GM19099 (cell line): ENCODE measurements at regions not wholly inside any gene's neighbourhood (a gene's known extent, or its start where the extent isn't known, plus 50 kb on each side); places are given as distances from the start of the nearest gene placed in this dataset.

ENCODE experiments used
- POLR2A ChIP-seq: IDR thresholded peaks from 3 replicates; pipeline ENCODE4 v1.6.1; 2011; ENCODE audit warnings: low read depth; ENCODE audit not compliant: insufficient read length; ENCODE audit errors: extremely low read depth

DNA sequence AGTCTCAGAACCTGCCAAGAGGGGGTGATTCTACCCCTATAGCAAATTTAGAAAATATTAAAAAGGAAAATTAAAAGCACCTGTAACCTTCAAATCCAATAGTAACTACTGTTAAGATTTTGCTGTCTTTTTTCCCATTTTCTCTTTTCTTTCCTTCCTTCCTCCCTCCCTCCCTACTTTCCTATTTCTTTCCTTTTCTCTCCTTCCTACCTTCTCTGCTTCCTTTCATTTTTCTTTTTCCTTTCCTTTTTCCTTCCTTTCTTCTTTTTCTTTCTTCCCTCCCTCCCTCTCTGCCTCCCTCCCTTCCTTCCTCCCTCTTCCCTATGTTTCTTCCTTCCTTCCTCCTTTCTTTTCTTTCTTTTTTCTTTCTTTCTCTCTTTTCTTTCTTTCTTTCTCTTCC lies 120.2 kb upstream of the KCTD7 start:
- no peak for TF ChIP-seq POLR2A

GRCh38 chr7:66514050-66514449 lies 114.6 kb upstream of the KCTD7 start:
- TF ChIP-seq POLR2A: no peak

DNA sequence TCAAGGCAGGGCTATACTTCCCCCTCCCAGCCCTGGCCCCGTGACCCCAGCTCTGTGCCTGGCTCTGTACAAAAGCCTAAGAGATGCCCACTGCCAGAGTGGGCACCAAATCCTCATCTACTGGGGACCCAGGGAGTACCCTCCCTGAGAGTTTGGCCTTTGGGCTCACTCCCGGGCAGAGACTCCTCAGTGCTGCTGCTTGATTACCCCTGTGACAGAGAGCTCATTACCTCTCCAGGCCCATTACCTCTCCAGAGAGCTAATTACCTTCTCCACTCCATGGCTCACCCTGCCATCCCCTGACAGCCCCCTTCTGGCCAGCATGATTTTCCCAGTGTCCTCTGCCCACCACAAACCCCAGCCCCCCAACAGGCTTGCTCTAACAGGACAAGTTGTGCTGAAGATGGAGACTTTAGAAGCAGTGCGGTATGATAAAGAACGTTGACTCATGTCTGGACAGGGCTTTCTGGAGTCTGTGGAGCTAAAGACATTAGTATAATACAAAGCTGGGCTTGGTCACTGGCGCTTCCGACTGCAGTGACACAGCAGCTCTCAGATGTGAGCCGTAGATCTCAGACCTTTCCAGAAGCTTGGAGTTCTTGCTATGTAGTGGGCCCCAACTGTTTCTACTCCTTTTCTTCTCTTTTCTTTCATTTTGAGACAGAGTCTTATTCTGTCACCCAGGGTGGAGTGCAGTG lies 111.3 kb upstream of the KCTD7 start:
- no peak for TF ChIP-seq POLR2A

DNA sequence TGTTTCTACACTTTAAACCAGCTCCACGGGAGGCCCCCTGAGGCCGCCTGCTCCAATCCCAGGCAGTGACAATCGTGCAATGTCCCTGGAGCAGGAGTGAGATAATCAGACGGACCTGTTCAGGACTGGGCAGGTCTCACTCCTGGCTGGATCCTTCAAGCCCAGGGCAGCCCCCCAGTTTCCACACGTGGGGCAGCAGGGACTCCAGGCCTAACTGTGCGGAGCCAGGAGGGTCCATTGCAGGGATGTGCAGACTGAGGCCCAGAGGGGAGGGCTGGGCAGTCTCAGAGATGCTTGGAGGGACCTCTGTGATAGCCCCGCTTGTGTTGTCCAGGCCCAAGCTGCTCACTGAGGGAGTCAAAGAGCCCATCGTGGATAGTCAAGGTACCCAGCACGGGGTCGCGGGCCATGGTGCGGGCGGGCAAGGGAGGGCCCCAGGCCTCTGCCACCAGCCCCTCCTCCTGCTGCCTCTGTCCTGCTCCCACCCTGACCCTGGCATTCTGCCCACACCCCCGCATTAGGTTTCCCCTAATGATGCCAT lies 110.5 kb upstream of the KCTD7 start:
- TF ChIP-seq POLR2A: no peak

- no peak for TF ChIP-seq POLR2A
These were observed 107.0 kb upstream of the KCTD7 start for GRCh38 chr7:66521675-66522074.

GRCh38 chr7:66522518-66522917 lies 106.2 kb upstream of the KCTD7 start:
- TF ChIP-seq POLR2A: no peak

GRCh38 chr7:66523409-66523808 lies 105.3 kb upstream of the KCTD7 start:
- TF ChIP-seq POLR2A: no peak

DNA sequence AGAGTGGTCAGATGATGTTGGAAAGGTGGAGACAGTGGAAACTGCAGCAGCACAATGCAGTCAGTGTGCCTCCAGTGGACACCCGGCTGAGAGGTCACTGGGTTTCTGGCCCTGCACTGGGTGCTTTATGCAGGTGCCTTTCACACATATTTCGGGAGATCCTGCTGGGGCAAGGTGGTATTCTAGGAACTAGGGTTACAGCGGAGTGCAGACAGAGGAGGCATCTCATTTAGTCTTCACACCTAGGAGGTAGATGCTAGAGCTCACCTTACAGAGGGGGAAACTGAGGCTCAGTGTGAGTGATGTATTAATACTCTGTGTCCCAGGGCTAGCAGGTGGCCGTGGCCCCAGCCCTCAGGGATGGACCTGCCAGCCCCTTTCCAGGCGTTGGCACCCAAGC lies 103.9 kb upstream of the KCTD7 start:
- no peak for TF ChIP-seq POLR2A

- no peak for TF ChIP-seq POLR2A
These were observed 100.0 kb upstream of the KCTD7 start for GRCh38 chr7:66528652-66529051.

DNA sequence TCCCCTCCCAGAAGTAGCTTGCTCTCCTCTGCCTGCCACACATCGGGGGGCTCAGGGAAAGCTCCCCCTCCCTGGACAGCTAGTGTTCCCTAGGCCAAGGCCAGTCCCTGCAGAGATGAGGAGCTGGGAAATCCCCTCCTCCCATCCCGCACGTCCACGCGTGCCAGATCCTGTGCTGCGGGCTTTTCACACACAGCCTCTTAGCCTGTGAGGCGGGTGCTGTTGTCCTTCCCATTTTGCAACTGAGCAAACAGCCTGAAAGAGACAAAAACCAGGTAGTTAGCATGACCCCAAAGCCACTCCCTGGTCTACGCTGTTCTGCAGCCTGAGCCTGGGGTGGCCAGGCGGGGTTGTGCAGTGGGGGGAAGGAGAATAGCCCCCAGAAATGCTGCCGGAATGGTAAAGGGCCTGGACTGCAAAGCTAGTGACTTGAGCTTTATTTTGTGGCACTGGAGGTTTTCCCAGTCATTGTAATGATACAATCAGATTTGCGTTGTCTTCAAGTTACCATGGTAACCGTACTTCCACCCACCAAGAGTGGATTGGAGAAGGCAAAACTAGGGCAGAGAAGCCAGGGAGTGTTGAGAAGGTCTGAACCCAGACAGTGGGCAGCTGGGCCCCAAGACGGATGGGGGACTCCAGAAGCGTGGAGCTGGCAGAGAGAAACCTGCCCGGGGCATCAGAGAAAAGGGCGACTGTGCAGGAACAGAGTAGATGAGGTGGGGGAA lies 98.6 kb upstream of the KCTD7 start:
- TF ChIP-seq POLR2A: no peak

DNA sequence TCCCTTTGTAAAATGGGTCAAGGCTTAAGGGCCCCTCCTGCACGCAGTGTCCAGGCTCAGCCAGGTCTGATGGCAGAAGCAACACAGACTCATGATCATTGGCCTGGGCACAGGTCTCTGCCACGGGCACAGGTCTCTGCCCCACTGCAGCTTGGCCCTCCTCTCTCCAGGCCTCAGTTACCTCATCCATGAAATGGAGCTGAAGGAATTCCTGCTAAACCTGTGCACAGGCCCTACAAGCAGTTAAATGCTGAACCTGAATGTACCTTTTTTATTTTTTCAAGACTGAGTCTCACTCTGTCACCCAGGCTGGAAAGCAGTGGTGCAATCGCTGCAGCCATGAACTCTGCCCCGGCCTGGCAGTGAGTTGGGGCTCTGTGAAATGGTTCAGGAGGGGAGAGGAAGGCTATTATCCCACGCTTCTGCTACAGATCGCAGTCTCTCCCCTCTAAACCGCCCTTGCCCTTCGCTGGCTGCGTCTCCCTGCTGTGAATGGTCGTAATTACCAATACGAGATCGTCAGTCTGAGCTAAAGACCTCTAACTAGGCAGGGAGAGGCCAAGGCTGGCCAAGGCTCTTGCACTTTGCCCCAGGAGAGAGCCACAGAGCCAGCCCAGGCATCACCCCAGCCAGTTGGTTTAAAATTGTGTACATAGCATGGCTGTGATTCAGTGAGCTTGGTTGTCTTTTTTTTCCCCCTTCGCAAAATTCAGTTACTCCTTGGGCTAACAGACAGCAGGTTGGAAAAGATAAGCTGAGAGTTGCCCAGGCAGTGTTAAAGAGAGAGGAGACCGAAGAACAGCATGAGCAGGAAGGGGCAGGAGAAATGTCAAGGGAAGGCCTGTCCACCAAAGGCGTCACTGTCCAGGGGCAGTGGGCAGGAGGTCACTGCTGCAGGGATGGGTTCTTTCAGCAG lies 93.0 kb upstream of the KCTD7 start:
- no peak for TF ChIP-seq POLR2A

DNA sequence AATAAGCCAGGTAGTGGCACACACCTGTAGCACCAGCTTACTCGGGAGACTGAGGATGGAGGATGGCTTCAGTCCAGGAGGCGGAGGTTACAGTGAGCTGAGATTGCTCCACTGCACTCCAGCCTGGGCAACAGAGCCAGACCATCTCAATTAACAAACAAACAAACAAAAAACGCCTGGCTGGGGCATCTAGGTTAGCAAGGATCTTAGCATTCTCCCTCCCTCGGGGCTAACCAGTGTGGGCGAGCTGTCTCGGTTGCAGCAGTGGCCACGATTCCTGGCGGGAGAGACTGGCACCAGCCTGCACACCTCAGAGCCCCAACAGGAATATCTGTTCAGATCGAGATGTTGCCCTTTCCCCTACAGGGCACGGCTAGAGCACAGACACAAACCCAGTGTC lies 91.3 kb upstream of the KCTD7 start:
- TF ChIP-seq POLR2A: no peak

GRCh38 chr7:66537876-66538275 lies 90.8 kb upstream of the KCTD7 start:
- no peak for TF ChIP-seq POLR2A

GRCh38 chr7:66539264-66539623 lies 89.4 kb upstream of the KCTD7 start:
- TF ChIP-seq POLR2A: no peak

DNA sequence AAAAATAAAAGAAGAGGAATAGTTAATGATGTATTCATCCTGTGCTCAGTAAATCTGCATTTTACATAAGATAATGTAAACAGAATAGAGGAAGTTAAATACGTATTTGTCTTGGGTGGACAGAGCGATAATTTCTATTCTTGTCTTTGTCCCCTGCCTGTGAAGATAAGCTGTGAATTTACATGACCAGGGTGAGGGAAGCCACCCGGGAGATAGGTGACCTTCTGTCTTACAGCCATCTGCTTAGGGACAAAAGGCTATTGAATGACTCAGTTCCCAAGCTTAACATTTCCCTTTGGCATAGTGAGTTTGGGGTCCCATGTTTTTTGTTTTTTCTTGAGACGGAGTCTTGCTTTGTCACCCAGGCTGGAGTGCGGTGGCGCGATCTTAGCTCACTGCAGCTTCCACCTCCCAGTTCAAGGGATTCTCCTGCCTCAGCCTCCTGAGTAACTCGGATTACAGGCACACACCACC lies 88.7 kb upstream of the KCTD7 start:
- no peak for TF ChIP-seq POLR2A

- TF ChIP-seq POLR2A: no peak
These were observed 86.6 kb upstream of the KCTD7 start for GRCh38 chr7:66542049-66542448.
